Panc1 (cell line): ENCODE measurements at regions not wholly inside any gene's neighbourhood (a gene's known extent, or its start where the extent isn't known, plus 50 kb on each side); places are given as distances from the start of the nearest gene placed in this dataset.

ENCODE experiments used
- ATAC-seq: fragments of 200-7000 bp; cut with Tn5 transposase; 2 replicates; pipeline ENCODE4 v1.9.1; 2020; ENCODE audit warnings: mild to moderate bottlenecking, moderate library complexity
- BruUV-seq: library from RNA; stranded (reverse); fragments of 400-500 nt; replicated peaks from 2 replicates; lab custom pipeline; 2021; lab: Mats Ljungman, UMichigan
- CTCF ChIA-PET: fragments of 300-600 bp; sonication (Branson Sonifier 250); formaldehyde crosslinking; loops from one replicate; lab custom pipeline; 2022; ENCODE audit warnings: antibody characterized with exemption; lab: Charles Lee
- POLR2A ChIA-PET: fragments of 300-600 bp; sonication (Branson Sonifier 250); formaldehyde crosslinking; loops from one replicate; lab custom pipeline; 2022; ENCODE audit warnings: antibody characterized with exemption; lab: Charles Lee
- DNase-seq: peaks from one replicate; pipeline ENCODE4 v3.0.0-alpha.2; 2010; ENCODE audit warnings: low read depth, low spot score
- H3K27ac ChIP-seq: 2 replicates; pipeline ENCODE4 v1.5.1; 2011; ENCODE audit warnings: mild to moderate bottlenecking, low read length, inconsistent platforms
- H3K27me3 ChIP-seq: fragments of 200-500 bp; sonication (Bioruptor generic); 2 replicates; pipeline ENCODE4 v1.6.0; 2014; ENCODE audit warnings: low read length, inconsistent platforms; ENCODE audit not compliant: control insufficient read depth, insufficient read depth
- H3K36me3 ChIP-seq: fragments of 200-500 bp; sonication (Bioruptor generic); 2 replicates; pipeline ENCODE4 v1.5.1; 2014; ENCODE audit warnings: inconsistent platforms, mild to moderate bottlenecking, low read length, moderate library complexity; ENCODE audit not compliant: control insufficient read depth, insufficient read depth
- H3K4me1 ChIP-seq: 2 replicates; pipeline ENCODE4 v1.5.1; 2011; ENCODE audit warnings: inconsistent platforms, mild to moderate bottlenecking, low read length, moderate library complexity; ENCODE audit not compliant: control insufficient read depth, insufficient read depth
- H3K4me3 ChIP-seq, 2 experiments: 2 replicates each; pipeline ENCODE4 v1.5.1; 2011 to 2012; ENCODE audit warnings: low read depth in 2 of 2, low read length in 2 of 2, mild to moderate bottlenecking in 2 of 2, inconsistent platforms in 1 of 2, moderate library complexity in 1 of 2
- H3K9me3 ChIP-seq: fragments of 200-500 bp; sonication (Bioruptor generic); 2 replicates; pipeline ENCODE4 v1.5.1; 2014; ENCODE audit warnings: low read depth, mild to moderate bottlenecking, inconsistent platforms, low read length, moderate library complexity; ENCODE audit not compliant: control insufficient read depth, insufficient read depth
- CTCF ChIP-seq: fragments of 450-650 bp; IDR thresholded peaks from 2 replicates; pipeline ENCODE4 v1.5.1; 2017; ENCODE audit warnings: mild to moderate bottlenecking
- POLR2AphosphoS5 ChIP-seq: IDR thresholded peaks from 2 replicates; pipeline ENCODE4 v1.6.1; 2012; ENCODE audit warnings: mild to moderate bottlenecking, low read depth, low read length, moderate library complexity
- SIN3A ChIP-seq: IDR thresholded peaks from 2 replicates; pipeline ENCODE4 v1.6.1; 2012; ENCODE audit warnings: low read depth, mild to moderate bottlenecking, low read length, moderate library complexity, borderline replicate concordance; ENCODE audit not compliant: insufficient read depth
- TCF7L2 ChIP-seq: IDR thresholded peaks from 2 replicates; pipeline ENCODE4 v1.6.1; 2011; ENCODE audit warnings: mild to moderate bottlenecking, low read depth, low read length, inconsistent platforms
- in situ Hi-C: cut with HindIII; loops from 2 replicates; pipeline ENCODE4 v1.10.0; 2016; ENCODE audit warnings: low sequenced_read_pairs, low pct_unique_long_range_greater_than_20kb
- intact Hi-C: fragments of 100-400 bp; cut with micrococcal nuclease; formaldehyde crosslinking; loops from one replicate; pipeline ENCODE4 v1.10.0; 2022; ENCODE audit not compliant: unreplicated experiment
- TF ChIP-seq, protein P1 (sequence below), 2 experiments: IDR thresholded peaks; 2 replicates each; pipeline ENCODE4 v1.6.1; 2011 to 2012; ENCODE audit warnings: low read depth in 2 of 2, control low read depth in 1 of 2, low read length in 1 of 2, mild to moderate bottlenecking in 1 of 2, moderate library complexity in 1 of 2; ENCODE audit not compliant: insufficient read depth in 1 of 2

DNA sequence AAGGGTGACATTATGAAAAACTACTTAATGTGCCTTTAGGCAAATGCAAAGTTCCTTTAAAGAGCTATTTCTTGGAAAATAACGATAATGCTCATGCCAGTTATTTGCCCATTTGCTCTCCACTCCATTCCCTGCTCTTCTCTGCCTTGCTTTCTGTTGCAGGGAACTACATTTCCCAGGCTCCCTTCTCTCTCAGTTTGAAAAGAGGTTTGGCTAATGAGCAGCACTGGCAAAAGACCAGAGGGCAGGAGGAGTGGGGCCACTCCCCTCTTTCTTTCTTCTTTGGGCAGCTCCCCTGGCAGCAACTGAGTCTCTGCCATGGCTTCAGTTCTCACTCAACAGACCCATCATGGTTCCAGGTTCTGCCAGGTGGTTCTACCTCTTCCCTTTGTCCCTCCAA is 130.5 kb downstream of the RWDD3 start:
- intact Hi-C loops: no loop called here
- no peak for ATAC-seq

DNA sequence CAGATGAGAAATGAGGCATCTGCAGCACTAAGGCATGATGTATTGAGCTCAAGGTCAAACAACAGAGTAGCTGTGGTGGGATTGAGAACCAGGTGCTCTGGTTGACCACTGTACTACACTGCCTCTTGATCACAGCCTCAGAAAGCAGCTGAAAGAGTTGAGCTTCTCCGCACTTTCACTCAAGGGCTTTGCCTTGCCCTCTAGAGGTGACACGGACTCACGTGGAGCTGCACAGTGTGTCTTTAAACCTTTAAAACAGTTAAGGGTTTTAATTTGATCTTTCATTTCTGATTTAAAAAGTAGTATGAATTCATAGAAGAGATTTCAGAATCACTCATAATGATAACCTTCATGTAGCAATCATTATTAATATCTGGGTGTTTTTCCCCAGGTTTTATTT is 132.5 kb downstream of the RWDD3 start:
- DNase-seq (no peak), ATAC-seq (no peak)
- BruUV-seq: no TSS peak
- in situ Hi-C loops (no loop called here), intact Hi-C loops (no loop called here)
- Histone ChIP-seq H3K27me3 (no peaks in the 10 kb centered on the region), H3K27ac (no peak overlapping the region), H3K4me3 (no peak overlapping the region), H3K4me1 (no peaks in the 10 kb centered on the region), H3K9me3 (no peaks in the 10 kb centered on the region), H3K36me3 (no peaks in the 10 kb centered on the region)
- TF ChIP-seq CTCF (no peak), SIN3A (no peak), POLR2AphosphoS5 (no peak), TCF7L2 (no peak)
- TF ChIP-seq, protein P1, sequence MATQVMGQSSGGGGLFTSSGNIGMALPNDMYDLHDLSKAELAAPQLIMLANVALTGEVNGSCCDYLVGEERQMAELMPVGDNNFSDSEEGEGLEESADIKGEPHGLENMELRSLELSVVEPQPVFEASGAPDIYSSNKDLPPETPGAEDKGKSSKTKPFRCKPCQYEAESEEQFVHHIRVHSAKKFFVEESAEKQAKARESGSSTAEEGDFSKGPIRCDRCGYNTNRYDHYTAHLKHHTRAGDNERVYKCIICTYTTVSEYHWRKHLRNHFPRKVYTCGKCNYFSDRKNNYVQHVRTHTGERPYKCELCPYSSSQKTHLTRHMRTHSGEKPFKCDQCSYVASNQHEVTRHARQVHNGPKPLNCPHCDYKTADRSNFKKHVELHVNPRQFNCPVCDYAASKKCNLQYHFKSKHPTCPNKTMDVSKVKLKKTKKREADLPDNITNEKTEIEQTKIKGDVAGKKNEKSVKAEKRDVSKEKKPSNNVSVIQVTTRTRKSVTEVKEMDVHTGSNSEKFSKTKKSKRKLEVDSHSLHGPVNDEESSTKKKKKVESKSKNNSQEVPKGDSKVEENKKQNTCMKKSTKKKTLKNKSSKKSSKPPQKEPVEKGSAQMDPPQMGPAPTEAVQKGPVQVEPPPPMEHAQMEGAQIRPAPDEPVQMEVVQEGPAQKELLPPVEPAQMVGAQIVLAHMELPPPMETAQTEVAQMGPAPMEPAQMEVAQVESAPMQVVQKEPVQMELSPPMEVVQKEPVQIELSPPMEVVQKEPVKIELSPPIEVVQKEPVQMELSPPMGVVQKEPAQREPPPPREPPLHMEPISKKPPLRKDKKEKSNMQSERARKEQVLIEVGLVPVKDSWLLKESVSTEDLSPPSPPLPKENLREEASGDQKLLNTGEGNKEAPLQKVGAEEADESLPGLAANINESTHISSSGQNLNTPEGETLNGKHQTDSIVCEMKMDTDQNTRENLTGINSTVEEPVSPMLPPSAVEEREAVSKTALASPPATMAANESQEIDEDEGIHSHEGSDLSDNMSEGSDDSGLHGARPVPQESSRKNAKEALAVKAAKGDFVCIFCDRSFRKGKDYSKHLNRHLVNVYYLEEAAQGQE (IDR thresholded peaks at IDR 0.05; ENCODE audit: insufficient read depth in 1 of 2, low read depth in 2 of 2, low read length in 1 of 2): no peak
- CTCF ChIA-PET: no interaction called here
- POLR2A ChIA-PET: no interaction called here

More for the DNA sequence above, 130.5 kb downstream of the RWDD3 start:
- H3K36me3 ChIP-seq: no peaks in the 10 kb centered on the region
- H3K27ac ChIP-seq: no peak overlapping the region
- ChIA-PET CTCF (no interaction called here), POLR2A (no interaction called here)
- in situ Hi-C loops: no loop called here
- no TSS peak for BruUV-seq
- no peak for TF ChIP-seq POLR2AphosphoS5
- TF ChIP-seq, protein P1 (IDR thresholded peaks at IDR 0.05; ENCODE audit: insufficient read depth in 1 of 2, low read depth in 2 of 2, low read length in 1 of 2): no peak
- no peak for TF ChIP-seq SIN3A
- TF ChIP-seq CTCF: no peak
- no peak for TF ChIP-seq TCF7L2
- H3K27me3 ChIP-seq: no peaks in the 10 kb centered on the region; the same call in 1 of the 2 replicates
- H3K4me1 ChIP-seq: no peaks in the 10 kb centered on the region
- H3K9me3 ChIP-seq: no peaks in the 10 kb centered on the region
- no peak for DNase-seq
- no peak overlapping the region for H3K4me3 ChIP-seq
